Osteocyte (in vitro differentiated cells): ENCODE measurements at regions not wholly inside any gene's neighbourhood (a gene's known extent, or its start where the extent isn't known, plus 50 kb on each side); places are given as distances from the start of the nearest gene placed in this dataset.
"Not testable (repeated sequence)": the region's sequence is repeated elsewhere in the genome, so short reads cannot be mapped to it uniquely, and the experiment has no call there.

Experiments used
- DNase-seq: peaks from one replicate; pipeline ENCODE4 v3.0.0; 2021; ENCODE audit warnings: mixed read lengths; ENCODE audit not compliant: unreplicated experiment; ENCODE audit errors: extremely low spot score
- H3K27ac Mint-ChIP-seq: one replicate; pipeline ENCODE4 v1.8.0; 2021; ENCODE audit warnings: mild to moderate bottlenecking, mixed read lengths; ENCODE audit not compliant: unreplicated experiment
- H3K27me3 Mint-ChIP-seq: one replicate; pipeline ENCODE4 v1.8.0; 2021; ENCODE audit warnings: mixed read lengths; ENCODE audit not compliant: unreplicated experiment
- H3K36me3 Mint-ChIP-seq: one replicate; pipeline ENCODE4 v1.8.0; 2021; ENCODE audit warnings: mixed read lengths; ENCODE audit not compliant: unreplicated experiment
- H3K4me1 Mint-ChIP-seq: one replicate; pipeline ENCODE4 v1.8.0; 2021; ENCODE audit warnings: mixed read lengths; ENCODE audit not compliant: unreplicated experiment
- H3K4me3 Mint-ChIP-seq: one replicate; pipeline ENCODE4 v1.8.0; 2021; ENCODE audit warnings: mild to moderate bottlenecking, moderate library complexity, mixed read lengths; ENCODE audit not compliant: unreplicated experiment
- H3K9me3 Mint-ChIP-seq: one replicate; pipeline ENCODE4 v1.8.0; 2021; ENCODE audit warnings: mixed read lengths; ENCODE audit not compliant: unreplicated experiment
- TF ChIP-seq, protein P1 (sequence below): fragments of 200-600 bp; sonication (generic); IDR thresholded peaks from 2 replicates; pipeline ENCODE4 v1.5.0; 2021; ENCODE audit warnings: antibody characterized with exemption, mild to moderate bottlenecking, moderate library complexity

DNA sequence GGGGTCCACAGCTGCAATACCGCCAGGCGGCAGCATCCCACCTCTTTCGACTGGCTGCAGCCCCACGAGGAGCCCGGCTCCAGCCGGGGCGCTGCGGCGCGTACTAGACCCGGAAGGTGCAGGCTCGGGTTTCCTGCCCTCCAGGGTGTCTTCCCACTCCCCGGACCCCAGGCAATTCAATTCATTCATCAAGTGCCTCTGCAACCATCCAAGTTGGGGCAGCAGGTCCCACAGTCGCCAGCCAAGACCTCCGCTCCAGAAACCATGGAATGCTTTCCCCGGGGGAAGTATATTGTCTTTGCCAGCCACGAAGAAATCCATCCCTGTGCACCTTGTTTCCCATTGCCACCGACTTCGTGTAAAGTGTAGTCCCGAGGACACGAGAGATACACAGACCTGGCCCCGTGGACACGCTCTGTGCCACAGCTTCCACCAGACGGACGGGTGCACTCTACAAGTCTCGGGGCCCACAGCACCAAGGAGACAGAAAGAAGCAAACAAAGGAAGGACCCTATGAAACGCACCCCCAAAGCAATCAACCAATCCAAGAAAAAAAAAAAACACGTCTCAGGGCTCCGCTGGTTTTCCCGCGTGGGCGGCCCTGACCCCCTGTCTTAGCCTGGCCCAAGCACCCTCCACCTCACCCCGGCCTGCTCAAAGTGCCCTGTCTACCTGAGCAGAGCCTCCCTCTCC is 3930.2 kb upstream of the OR11H1 start:
- peaks cover 34% of the 10 kb centered on the region for H3K9me3 Mint-ChIP-seq
- not testable (repeated sequence) for H3K36me3 Mint-ChIP-seq, DNase-seq, H3K27me3 Mint-ChIP-seq, H3K4me1 Mint-ChIP-seq, H3K27ac Mint-ChIP-seq, H3K4me3 Mint-ChIP-seq

DNA sequence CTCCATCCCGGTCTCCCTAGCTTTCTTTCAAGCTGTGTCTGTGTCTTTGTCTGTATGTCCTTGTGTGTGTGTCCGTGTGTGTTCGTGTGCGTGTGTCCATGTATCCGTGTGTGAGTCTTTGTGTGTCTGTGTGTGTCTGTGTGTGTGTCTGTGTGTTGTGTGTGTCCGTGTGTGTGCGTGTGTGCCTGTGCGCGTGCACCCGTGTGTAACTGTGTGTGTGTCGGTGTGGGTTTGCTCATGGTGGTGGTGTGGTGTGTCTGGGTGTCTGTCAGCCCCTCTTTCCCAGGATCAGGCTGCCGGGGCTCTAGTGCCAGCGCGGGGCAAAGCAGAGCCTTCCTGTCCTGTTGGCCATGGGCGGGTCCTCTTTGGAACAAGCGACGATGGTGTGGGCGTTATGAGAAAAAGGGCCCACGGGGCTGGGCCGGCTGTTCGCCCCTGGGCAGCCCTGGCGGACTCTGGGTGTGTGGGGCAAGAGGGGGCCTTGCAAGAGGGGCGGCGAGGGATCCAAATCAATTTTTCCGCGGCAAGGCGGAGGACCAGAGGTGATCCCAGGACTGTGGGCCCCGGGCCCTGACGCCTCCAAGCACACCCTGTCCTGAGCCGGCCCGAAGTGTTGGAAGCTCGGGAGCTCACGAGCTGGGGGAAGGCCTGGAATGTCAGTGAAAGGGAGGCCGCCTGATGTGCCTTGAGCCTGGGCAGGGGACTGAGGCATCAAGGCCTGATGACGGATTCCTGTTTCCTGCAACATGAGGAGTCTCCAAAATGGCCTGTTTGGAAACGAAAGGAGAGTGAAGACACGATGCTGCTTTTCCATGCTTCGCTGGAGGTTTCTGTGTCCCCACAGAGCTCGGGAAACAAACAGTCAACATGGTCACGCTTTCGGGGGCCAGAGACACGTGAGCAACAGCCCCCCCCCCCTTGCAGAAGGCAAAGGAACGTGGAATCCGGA is 3929.2 kb upstream of the OR11H1 start:
- Mint-ChIP-seq H3K27me3 (no peaks in the 10 kb centered on the region), H3K4me3 (no peak overlapping the region), H3K36me3 (no peaks in the 10 kb centered on the region), H3K9me3 (peaks cover 36% of the 10 kb centered on the region), H3K4me1 (no peaks in the 10 kb centered on the region), H3K27ac (no peak overlapping the region)
- no peak for DNase-seq
- TF ChIP-seq, protein P1, sequence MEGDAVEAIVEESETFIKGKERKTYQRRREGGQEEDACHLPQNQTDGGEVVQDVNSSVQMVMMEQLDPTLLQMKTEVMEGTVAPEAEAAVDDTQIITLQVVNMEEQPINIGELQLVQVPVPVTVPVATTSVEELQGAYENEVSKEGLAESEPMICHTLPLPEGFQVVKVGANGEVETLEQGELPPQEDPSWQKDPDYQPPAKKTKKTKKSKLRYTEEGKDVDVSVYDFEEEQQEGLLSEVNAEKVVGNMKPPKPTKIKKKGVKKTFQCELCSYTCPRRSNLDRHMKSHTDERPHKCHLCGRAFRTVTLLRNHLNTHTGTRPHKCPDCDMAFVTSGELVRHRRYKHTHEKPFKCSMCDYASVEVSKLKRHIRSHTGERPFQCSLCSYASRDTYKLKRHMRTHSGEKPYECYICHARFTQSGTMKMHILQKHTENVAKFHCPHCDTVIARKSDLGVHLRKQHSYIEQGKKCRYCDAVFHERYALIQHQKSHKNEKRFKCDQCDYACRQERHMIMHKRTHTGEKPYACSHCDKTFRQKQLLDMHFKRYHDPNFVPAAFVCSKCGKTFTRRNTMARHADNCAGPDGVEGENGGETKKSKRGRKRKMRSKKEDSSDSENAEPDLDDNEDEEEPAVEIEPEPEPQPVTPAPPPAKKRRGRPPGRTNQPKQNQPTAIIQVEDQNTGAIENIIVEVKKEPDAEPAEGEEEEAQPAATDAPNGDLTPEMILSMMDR = no peak

DNA sequence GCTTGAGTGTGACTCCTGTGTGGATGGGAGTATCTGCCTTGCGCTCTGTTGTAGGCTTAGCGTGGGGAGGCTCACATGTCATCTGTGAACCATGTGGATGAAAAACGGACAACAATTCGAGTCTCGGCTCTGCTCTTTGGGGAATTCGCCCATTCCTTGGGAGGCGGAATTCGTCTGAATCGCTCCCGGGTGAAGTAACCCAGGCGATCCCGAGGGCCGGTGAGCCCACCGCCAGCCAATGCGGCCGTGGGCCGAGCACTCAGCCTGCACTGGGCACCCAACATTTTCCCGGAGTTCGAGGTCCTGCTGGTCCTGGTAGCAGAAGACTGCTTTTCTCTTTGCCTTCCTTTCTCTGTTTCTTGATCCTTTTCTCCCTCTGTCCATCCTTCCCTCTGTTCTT is 3928.5 kb upstream of the OR11H1 start:
- peaks cover 36% of the 10 kb centered on the region for H3K9me3 Mint-ChIP-seq
- not testable (repeated sequence) for H3K36me3 Mint-ChIP-seq, H3K27me3 Mint-ChIP-seq, H3K27ac Mint-ChIP-seq, H3K4me1 Mint-ChIP-seq, DNase-seq, H3K4me3 Mint-ChIP-seq

DNA sequence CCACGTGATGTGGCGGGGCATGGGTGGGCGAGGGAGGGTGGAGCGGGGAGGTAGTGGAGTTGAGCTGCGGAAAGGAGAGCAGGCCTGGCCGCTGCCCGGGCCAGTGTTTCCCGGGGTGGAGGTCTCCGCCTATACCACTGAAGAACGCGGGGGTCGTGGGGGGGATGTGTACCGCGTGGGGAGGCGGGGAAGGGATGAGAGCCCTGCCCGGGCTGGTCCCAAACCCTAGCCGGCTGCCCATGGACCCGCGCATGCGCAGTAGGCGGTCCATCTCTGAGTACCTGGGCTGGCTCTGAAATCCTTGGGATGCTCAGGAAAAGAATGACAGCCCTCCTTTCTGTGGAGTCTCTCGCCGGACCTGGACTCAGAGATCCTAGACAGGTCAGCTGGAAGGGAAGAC is 3927.8 kb upstream of the OR11H1 start:
- H3K4me1 Mint-ChIP-seq, H3K27me3 Mint-ChIP-seq, H3K36me3 Mint-ChIP-seq, DNase-seq, H3K27ac Mint-ChIP-seq, H3K4me3 Mint-ChIP-seq: not testable (repeated sequence)
- H3K9me3 Mint-ChIP-seq = peaks cover 36% of the 10 kb centered on the region

DNA sequence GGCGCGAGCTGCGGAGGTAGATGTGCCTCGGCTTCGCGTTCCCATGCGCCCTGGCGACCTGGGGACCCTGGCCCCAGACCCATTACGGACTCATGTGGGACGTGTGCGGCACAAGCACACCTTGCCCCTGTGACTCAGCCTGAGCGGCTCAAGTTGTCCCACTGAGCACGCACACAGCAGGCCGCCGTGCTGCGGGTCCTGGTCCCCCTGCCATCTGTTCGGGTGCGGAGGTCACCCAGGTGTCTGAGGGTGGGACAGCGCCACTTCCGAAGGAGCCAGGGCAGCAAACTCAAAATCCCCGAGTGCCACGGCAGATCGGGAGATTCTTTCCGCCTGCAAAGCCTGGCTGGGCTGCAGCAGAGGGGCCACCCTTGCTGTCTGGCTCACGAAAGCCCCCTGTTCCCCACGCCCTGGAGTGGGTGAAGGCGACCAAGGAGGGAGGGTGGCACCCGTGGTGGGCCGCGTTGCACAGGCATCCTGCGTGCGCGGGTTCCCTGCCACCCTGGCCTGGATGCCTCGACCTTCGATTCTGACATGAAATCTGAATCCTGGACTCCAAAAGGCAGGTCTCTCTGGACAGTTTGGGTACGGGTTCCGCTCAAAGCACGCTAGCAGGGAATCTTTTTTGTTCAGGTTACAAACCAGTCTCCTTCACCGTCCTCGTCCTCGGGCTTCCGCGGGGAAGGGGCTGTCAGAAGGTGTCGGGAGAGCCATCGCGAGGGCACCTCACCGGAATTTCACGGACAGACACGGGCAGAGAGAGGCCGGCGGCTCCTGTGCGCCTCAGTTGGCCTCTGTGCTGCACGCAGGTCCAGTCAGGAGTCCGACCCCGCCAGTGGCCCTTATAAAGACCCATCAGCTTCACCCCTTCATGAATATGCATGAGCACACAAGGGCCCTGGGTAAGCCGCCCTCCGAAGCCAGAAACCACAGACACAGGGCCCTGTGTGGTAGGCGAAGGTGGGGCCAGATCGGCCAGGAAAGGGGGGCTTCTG is 3926.8 kb upstream of the OR11H1 start:
- not testable (repeated sequence) for DNase-seq

DNA sequence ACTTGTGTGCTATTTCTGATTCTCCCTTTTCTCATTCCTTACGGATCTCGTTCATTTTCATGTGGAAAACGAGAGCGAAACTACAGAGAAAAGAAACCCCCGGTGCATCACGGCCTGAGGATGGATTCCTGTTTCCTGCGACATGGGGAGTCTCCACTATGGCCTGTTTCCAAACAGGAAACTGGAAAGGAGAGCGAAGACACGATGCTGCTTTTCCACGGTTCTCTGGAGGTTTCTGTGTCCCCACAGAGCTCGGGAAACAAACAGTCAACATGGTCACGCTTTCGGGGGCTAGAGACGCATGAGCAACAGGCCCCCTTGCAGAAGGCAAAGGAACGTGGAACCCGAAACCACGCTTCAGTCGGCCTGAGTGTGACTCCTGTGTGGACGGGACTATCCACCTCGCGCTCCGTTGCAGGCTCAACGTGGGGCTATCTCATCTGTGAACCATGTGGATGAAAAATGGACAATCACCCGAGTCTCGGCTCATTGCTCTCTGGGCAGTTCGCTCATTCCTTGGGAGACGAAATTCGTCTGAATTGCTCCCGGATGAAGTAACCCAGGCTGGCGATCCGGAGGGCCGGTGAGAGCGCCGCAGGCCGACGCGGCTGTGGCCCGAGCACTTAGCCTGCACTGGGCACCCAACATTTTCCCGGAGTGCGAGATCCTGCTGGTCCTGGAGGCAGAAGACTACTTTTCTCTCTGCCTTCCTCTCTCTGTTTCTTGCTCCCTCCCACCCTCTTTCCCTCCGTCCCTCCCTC is 3923.2 kb upstream of the OR11H1 start:
- not testable (repeated sequence) for DNase-seq, H3K27me3 Mint-ChIP-seq, H3K36me3 Mint-ChIP-seq, H3K4me1 Mint-ChIP-seq, H3K27ac Mint-ChIP-seq, H3K4me3 Mint-ChIP-seq
- H3K9me3 Mint-ChIP-seq = peaks cover 39% of the 10 kb centered on the region

More for the DNA sequence above, 3926.8 kb upstream of the OR11H1 start:
- not testable (repeated sequence) for H3K36me3 Mint-ChIP-seq, H3K4me1 Mint-ChIP-seq, H3K4me3 Mint-ChIP-seq, H3K27me3 Mint-ChIP-seq, H3K27ac Mint-ChIP-seq
- peaks cover 31% of the 10 kb centered on the region for H3K9me3 Mint-ChIP-seq
